CD4-positive, alpha-beta T cell treated with Interleukin-12 subunit alpha and Interleukin-12 subunit beta, for 1 hour (primary cell): ENCODE measurements at regions not wholly inside any gene's neighbourhood (a gene's known extent, or its start where the extent isn't known, plus 50 kb on each side); places are given as distances from the start of the nearest gene placed in this dataset.

ENCODE experiments used
- DNase-seq: peaks from one replicate; pipeline ENCODE4 v3.0.0-alpha.2; 2020

- no peak for DNase-seq
Measured at GRCh38 chr6:139485742-139486475, 111.5 kb upstream of the CITED2 start.

DNA sequence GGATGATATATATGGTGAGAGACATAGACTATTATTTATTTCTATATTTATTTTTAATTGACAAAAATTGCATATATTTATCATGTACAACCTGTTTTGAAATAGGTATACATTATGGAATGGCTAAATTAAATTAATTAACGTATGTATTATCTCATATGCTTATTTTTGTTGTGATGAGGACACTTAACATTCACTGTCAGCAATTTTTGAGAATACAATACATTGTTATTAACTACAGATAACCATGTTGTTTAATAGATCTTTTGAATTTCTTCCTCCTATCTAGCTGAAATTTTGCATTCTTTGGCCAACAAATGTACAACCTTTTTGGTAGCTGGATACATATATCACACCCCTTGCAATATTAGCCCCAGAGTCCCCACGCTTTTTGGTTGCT lies 110.7 kb upstream of the CITED2 start:
- DNase-seq, result no peak

- DNase-seq, result no peak
Measured at GRCh38 chr6:139483079-139483478, 108.6 kb upstream of the CITED2 start.

DNA sequence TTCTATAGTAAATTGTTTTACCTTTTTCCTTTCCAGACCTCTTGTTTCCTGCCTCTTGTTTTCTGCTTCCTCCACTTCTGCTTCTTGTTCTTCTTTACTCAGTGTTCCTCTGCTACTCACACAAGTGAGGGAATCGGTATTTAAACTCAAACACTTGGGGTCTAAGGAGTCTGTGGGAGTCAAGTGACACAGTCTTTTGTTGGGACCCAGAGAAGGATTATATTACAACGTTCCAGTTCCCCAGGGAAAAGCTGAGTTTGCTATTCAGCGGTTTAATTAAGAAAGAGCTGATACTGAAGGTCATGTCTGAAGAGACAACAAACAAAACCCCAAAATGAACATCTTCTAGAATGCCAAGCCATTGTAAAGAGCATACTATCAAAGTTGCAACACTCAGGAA lies 107.8 kb upstream of the CITED2 start:
- no peak for DNase-seq

DNA sequence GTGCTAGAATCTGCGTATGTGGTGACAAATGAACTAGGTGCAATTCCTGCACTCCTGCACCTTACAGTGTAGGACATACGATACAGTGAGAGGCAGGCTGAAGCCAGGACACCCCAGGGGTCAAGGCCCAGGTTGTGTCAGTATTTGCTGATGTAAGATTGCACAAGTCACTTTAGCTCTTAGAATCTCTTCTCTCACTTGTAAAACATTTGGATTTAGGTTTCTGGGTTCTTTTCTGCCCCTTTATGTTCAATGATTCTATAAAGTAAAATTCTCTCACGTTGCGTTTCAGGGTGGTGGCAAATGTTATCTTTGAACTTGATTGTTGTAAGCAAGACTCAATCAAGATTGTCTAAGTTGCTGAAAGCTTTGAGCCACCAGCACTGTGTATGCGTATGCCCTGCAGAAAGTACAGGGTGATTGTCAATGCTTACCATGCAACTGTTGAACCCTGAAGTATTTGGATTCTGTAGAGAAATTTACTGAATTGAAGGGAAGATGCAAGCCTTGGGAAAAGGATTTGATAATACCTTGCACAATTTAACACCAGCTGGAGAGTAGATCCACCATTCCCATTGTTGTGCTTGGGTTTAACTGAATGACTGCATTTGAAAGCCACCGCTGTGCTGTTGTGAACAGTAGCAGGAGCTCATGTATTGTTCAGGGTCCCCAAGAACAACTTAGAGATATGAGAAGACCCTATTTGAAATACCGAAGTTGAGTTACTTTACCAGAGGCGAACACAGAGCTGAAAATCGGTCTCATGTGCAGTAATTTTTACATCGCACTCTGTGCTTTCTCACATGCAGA lies 106.1 kb upstream of the CITED2 start:
- no peak for DNase-seq

DNA sequence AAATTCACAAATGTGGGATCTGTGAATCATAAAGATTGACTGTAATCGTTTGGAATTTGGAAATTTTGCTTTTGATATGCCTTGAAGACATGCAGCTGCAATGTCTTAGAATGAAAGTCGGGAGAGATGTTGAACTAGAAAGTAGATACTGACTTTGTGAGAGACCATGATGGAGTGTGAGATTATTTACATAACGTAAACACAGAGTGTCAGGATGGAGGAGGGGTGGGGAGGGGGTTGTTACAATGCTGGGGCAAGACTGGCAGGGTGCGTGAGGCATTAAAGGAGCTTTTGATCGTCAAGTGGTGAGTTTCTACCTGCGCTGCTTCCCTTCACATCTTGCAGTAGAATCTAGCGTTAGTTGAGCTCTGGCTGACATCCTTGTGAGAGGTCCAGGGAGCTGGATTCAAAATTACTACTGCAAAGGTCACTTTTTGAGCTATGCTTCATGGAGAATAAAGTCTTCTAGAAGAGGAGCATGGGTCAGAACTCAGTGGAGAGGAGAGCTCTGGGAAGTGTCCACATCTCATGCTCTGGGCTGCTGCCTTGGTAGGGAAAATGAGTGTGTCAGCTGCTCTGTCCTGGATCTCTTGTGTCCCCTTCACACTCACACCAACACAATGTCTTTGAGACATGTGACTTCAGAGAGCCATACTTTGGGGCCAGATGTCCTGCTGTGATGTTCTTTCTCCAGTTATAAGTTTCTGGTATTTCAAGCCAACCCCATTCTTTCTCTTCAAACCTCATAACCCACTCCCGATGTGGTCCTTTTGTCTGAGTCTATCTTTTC lies 105.2 kb upstream of the CITED2 start:
- DNase-seq, result no peak

GRCh38 chr6:139475646-139476045 lies 101.2 kb upstream of the CITED2 start:
- no peak for DNase-seq

- DNase-seq, result no peak
Measured at GRCh38 chr6:139475241-139475640, 100.8 kb upstream of the CITED2 start.

DNA sequence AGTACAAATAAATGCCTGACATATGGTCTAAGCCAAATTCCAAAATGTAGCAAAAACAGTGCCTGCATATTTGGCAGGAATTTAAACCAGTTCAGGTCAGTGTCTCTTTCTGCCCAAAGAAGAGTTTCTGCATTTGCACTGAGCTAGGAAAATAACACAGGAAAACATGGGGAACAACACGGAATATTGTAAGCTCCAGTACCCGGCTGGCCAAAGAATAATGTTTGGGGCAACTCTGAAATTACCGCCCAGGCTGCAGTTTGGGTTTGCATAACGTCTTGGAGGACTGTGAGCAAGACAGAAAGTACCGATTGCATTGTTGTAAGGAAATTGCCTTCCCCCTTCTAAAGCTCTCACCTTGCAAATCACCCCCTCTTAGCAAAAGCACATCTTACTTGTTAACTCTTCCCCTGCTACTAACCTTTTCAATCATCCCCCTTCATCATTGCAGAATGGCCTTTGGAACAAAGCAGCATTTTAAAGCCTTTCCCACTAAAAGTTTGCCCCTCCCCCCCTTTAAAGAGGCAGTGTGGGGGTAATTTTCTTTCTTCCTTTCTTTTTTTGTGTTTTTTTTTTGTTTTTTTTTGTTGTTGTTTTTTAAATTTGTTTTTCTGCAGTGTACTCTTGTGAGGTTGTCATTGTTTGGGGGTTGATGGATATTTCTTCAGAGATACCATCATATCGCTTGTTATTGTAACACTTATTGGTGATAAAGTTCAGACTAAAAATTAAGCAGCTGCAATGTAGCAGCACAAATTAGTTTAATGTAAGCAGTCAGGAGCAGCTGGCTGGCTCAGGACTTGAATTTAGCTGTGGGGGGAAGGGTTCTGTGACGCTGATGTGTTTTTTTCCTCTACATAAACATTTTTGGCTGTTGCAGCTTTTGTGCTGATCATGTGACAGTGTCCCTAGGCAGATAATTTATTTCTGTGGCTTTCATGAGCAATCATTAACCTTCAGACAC lies 100.0 kb upstream of the CITED2 start:
- DNase-seq, result no peak

DNA sequence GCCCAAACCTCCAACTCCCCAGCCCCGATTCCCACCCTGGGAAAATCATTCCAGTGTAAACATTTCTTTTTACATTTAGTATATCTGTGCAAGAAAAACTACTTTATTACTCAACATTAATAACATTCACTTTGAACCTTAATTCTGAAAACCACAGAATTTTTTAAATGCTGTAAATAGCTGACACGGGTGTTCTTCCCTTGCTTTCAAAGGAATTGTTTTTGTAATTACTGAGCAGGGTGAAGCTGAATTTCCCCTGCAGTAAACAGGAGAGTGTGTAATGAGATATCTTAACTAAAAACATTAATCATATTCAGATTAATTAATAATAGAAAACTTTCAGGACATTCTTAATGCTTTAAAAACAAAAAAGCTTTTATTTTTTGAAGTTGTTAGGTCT lies 99.3 kb upstream of the CITED2 start:
- no peak for DNase-seq

- no peak for DNase-seq
Measured at GRCh38 chr6:139473231-139473701, 98.8 kb upstream of the CITED2 start.

GRCh38 chr6:139472351-139473015 lies 98.0 kb upstream of the CITED2 start:
- DNase-seq, result no peak

DNA sequence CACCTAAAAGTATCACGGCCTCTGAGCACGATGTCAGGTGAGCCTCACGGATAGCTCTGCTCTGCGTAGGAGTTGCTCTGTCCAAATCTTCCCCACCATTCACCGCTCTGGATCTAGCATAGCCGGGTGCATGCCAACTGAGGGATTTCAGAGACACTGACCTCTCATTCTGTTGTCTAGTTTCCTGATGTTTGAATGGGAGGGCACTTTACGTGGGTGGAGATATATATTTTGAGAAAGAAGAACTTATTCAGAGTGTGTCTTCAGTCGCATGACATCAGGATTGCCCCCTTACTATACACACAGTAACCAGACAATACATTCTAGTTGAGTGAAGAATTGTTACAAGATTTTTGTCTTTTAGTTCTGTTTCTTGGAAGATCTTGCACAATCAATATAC lies 96.5 kb upstream of the CITED2 start:
- DNase-seq, result no peak

- no peak for DNase-seq
Measured at GRCh38 chr6:139468178-139468819, 93.9 kb upstream of the CITED2 start.

DNA sequence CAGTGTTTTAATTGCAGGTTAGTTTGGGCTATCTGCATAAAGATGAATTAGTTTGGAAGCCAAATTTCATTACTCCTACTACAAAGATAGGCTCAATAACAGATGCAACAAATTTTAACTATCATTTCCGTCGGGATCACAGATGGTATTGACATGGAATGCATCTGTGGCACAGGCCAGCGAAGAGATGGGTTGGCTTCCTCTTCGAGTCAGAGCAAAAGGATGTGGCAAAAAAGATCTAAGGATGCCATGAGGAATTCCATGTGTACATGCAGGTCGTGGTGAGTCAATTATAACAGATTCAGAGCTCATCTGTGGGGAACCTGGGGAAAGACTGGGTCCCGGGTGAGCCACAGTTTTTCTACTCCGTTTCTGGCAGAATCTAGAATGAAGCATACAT lies 83.0 kb upstream of the CITED2 start:
- DNase-seq, result no peak

- no peak for DNase-seq
Measured at GRCh38 chr6:139452148-139452876, 77.9 kb upstream of the CITED2 start.

DNA sequence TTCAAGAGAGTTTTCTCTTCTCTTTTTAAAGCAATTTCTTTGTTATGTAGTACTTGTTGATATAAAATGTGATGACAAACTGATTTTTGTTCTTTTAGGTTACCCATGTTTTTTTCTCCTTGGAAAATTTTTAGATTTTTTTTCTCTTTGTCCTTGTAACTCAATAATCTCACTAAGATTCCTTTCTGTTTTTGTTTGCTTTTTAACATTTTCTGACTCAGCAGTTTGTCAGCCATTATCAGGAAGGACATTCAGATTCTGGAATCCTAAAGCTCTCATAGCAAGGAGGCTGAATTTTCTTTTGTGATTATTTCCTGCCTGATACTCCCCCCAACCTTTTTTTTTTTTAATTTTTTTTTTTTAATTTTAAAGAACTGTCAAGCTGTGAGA lies 75.2 kb upstream of the CITED2 start:
- DNase-seq, result no peak

DNA sequence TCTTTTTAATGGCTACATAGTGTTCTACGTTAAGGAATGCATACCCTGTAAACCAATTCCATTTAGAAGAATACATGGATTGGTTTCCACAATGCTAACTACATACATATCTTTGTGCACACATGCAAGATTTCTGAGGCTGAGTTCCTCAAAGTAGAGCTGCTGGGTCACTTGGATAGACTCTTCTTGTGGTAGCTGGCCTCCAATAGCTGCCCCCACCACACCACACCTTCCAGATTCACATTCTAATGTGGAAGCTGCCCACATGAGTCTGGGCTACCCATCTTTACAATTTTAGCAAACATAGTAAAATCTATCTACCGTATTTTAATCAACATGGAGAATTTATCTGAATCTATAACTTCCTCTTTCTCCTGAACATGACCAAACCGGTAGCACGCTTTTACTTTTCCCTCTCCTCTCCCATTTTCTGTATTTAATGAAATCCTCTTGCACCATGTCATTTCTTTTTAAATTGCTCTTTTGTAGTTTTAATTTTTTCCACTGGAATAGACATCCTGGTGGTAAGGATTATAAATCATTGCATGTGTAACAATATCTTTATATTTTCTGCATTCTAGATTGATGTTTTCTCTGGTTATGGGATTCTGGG lies 74.7 kb upstream of the CITED2 start:
- DNase-seq, result no peak

DNA sequence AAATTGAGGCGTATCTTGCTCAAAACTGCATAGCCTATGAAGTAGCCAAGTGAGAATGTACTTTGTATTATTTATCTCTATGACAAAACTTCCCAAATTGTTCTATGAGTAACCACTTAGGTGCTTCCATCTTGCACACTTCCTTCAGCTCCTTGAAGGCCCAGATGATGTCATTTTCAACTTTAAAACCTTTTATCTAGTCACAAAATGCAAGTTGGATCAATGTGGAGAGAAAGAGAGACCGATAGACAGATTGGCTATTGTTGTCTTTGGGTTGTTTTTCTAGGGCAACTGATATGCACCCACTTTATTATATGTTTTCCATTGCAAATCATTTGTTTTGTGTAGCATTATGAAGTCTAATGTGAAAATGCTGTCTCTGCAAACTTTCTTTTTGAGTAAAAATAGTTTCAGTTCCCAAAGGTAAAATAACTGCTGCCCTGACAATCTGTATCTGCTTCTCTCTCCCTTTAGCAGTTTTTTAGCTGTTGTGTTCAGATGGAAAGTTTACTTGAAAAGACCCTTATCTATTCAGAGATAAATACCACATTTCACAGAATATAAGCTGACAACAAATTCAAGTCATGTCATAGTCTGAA lies 73.7 kb upstream of the CITED2 start:
- no peak for DNase-seq

GRCh38 chr6:139447656-139447975 lies 73.2 kb upstream of the CITED2 start:
- DNase-seq, result no peak
